ENCODE measurements at regions not wholly inside any gene's neighbourhood (a gene's known extent, or its start where the extent isn't known, plus 50 kb on each side); places are given as distances from the start of the nearest gene placed in this dataset.

DNA sequence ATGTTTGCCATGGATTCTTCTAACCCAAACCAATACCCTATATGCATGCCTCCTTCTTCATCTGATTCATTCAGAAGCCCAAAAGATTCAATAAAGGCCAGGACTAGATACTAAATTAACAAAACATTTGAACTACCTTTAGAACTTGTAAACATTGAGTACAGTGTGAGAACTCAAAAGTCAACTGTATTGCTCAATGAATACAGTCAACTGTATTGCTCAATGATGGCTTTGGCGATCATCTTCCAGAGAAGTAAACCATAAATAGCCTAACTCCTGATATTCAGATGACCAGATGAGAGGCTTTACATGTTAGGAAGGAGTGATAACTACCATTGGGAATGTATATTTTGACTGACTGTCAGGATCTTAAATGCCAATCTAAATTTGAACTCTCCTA lies 206.5 kb upstream of the ITGA4 start:
- no peak for DNase-seq (ENCODE audit: insufficient read length, low spot score)
- no peak for FAIRE-seq
- TF ChIP-seq, protein P1, sequence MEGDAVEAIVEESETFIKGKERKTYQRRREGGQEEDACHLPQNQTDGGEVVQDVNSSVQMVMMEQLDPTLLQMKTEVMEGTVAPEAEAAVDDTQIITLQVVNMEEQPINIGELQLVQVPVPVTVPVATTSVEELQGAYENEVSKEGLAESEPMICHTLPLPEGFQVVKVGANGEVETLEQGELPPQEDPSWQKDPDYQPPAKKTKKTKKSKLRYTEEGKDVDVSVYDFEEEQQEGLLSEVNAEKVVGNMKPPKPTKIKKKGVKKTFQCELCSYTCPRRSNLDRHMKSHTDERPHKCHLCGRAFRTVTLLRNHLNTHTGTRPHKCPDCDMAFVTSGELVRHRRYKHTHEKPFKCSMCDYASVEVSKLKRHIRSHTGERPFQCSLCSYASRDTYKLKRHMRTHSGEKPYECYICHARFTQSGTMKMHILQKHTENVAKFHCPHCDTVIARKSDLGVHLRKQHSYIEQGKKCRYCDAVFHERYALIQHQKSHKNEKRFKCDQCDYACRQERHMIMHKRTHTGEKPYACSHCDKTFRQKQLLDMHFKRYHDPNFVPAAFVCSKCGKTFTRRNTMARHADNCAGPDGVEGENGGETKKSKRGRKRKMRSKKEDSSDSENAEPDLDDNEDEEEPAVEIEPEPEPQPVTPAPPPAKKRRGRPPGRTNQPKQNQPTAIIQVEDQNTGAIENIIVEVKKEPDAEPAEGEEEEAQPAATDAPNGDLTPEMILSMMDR (IDR thresholded peaks at IDR 0.05; ENCODE audit: insufficient read depth, missing control alignments): no peak

DNA sequence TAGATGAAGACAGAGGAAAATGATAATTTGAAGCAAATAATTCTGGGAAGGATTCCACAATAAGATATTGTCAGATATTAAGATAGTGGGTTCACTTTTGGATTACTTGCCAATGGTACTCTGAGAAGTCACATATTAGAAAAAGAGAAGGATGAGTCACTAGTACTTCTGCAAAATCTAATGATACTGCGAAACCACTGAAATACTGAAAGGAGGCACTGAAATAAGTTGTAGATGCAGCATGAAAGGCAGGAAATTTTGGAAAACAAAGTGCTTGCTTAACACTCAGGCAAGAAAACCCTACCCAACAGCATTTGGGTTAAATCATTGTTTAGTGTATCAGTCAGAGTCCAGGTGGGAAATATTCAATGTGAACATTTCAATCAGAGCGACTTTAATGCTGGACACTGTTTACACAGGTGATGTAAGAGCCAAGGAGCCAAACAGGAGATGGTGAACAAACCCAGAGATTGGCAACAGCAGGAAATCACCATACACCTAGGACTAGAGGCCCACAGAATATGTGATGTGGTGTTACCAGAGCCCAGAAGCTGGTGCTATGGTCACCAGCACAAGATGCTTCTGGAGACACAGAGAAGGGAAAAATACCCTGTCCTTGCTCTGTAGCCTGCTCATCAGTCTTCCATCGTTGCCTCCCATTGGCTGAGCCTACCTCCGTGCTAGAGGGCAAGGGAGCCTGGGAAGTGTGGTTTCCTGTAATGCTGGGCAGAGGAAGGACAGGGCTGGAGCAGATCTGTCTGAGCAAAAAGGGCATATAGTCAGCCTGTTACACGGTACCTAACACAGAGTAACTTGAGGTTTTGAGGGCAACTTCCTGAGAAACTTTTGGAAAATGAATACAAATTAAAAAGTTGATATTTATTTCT lies 204.7 kb upstream of the ITGA4 start:
- TF ChIP-seq, protein P1 (IDR thresholded peaks at IDR 0.05; ENCODE audit: insufficient read depth, missing control alignments): no peak
- FAIRE-seq: no peak
- DNase-seq (ENCODE audit: insufficient read length, low spot score): no peak

DNA sequence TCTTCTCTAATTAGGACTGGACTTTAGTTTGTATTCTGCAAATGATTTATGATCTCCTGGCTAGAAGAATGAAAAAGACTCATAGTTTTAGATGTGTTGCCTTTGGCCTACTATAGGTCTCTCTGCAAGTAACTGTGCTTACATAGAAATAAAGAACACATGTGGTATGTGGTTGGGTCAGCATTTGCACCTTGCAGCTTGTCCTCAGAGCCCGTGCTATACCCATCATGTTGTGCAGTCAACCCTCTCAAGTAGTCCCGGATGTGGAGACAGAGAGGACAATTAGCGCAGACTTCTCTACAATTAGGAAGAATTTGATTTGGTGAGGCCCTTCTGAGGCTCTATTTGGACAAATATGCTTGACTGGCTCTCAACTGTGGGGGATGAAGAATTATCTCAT lies 203.7 kb upstream of the ITGA4 start:
- no peak for FAIRE-seq
- TF ChIP-seq, protein P1 (IDR thresholded peaks at IDR 0.05; ENCODE audit: insufficient read depth, missing control alignments): no peak
- DNase-seq (ENCODE audit: insufficient read length, low spot score): no peak

DNA sequence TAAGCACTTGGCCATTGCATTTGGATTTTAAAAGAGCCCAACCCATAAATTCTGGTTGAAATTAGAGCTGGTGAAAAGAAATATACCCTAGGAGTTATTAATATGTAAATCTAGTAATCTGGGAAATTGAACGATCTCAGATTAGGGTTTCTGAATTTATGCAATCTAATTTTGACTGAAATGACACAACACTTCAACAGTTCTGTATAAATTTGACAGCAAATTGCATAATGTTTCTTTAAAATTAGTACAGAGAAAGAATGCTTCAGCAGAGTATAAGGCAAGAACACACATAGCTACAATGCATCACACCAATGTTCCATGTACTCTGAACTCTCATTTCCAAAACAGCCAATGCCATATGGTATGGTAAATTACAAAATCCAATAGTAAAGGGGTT lies 201.5 kb upstream of the ITGA4 start:
- TF ChIP-seq, protein P1 (IDR thresholded peaks at IDR 0.05; ENCODE audit: insufficient read depth, missing control alignments): no peak
- FAIRE-seq (no peak), DNase-seq (ENCODE audit: insufficient read length, low spot score) (no peak)

DNA sequence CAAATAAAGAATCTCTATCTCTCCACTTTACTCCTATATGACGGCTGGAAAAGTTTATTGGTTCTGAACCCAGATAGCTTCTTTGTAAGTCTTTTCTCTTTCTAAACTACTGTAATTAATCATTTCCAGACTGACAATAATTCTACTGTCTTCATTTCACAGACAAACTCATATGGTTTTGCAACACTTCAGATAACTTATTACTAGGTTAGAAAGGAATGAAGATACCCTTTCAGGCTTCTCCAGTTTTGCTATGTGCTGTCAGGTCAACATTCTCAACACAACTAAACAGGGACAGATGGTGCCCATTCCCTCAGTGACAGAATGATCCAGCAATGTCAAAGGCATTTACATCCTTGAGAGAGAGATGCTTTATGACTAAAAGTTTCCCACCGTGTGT lies 198.5 kb upstream of the ITGA4 start:
- DNase-seq (ENCODE audit: insufficient read length, low spot score) (no peak), FAIRE-seq (peak; percentile 75)
- TF ChIP-seq, protein P1 (IDR thresholded peaks at IDR 0.05; ENCODE audit: insufficient read depth, missing control alignments): no peak

DNA sequence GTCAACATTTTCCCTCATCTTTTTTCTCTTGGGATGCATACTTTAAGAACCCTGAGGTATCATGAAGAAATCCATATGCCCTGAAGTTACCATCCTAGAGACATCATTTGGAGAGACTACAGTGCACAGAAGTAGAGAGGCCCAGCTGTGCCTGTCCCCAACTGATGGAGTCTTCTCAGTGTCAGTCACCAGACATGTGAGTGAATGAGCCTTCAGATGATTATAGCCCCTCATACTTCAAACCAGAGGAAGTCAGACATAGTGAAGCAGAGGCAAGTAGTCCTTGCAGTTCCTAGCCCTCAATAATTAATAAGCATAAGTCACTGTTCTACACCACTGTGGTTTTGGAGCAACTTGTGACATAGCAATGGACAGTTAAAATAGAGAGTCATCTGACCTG lies 194.4 kb upstream of the ITGA4 start:
- TF ChIP-seq, protein P1 (IDR thresholded peaks at IDR 0.05; ENCODE audit: insufficient read depth, missing control alignments): no peak
- FAIRE-seq (no peak), DNase-seq (ENCODE audit: insufficient read length, low spot score) (no peak)

DNA sequence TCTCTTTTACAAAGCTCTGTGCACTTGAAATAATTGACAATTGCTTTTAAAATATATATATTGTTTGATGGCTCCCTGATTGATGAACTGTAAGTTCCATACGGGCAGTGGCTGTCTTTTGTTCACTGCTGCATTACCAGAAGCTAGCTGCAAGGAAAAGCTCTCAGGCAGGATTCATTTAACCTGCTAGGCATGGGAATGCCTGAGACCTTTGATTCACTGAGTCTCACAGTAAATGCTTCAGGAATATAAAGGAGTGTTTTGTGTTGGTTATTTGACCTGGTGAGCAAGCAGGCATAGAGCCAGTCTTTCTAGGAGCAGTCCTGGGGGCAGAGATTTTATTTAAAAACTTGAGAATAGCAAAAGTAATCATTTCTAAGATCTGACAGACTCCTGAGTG lies 193.2 kb upstream of the ITGA4 start:
- TF ChIP-seq, protein P1 (IDR thresholded peaks at IDR 0.05; ENCODE audit: insufficient read depth, missing control alignments): no peak
- no peak for DNase-seq (ENCODE audit: insufficient read length, low spot score)
- no peak for FAIRE-seq
